ENCODE measurements at regions not wholly inside any gene's neighbourhood (a gene's known extent, or its start where the extent isn't known, plus 50 kb on each side); places are given as distances from the start of the nearest gene placed in this dataset.

DNA sequence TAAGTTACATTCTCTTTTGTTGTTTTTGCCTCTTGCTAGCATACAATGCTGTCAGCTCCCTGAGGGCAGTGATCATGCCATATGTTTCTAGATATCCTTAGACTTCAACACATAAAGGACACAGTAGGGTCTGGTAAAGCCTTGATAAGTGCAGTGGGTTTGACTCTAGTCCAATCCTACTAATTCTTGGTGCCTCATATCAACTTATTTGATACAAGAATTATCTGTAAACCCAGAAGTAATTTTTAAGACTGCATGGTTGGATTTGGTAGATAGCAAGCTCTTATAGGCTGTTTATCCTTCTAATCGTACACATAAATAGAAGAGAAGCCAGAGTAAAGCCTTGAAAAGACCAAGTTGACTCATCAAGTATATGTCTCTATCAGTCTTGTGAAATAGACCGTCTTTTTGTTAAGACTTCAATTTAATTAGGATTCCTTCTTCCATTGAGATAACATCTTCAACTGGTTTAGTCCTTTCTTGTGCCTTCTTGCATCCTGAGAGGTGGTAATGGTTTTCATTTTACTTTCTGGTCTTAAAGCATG, 265.6 kb upstream of the CDIN1 start:
- no peaks in the 10 kb centered on the region for H3K4me1 ChIP-seq
- no peak for FAIRE-seq
- H3K4me3 ChIP-seq = no peak overlapping the region
- no peaks in the 10 kb centered on the region for H3K27me3 ChIP-seq
- no peaks in the 10 kb centered on the region for H3K36me3 ChIP-seq
- H3K9me3 ChIP-seq = no peaks in the 10 kb centered on the region
- 86 to 88% methylated on average over 2 of the region's 2 CpGs for WGBS, 2 donors
- intact Hi-C loops (cut with DNase I) = no loop called here
- H3K27ac ChIP-seq = no peak overlapping the region
- no peak for DNase-seq
- TF ChIP-seq, protein P1, sequence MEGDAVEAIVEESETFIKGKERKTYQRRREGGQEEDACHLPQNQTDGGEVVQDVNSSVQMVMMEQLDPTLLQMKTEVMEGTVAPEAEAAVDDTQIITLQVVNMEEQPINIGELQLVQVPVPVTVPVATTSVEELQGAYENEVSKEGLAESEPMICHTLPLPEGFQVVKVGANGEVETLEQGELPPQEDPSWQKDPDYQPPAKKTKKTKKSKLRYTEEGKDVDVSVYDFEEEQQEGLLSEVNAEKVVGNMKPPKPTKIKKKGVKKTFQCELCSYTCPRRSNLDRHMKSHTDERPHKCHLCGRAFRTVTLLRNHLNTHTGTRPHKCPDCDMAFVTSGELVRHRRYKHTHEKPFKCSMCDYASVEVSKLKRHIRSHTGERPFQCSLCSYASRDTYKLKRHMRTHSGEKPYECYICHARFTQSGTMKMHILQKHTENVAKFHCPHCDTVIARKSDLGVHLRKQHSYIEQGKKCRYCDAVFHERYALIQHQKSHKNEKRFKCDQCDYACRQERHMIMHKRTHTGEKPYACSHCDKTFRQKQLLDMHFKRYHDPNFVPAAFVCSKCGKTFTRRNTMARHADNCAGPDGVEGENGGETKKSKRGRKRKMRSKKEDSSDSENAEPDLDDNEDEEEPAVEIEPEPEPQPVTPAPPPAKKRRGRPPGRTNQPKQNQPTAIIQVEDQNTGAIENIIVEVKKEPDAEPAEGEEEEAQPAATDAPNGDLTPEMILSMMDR (IDR thresholded peaks at IDR 0.05) = no peak
- ATAC-seq = no peak

DNA sequence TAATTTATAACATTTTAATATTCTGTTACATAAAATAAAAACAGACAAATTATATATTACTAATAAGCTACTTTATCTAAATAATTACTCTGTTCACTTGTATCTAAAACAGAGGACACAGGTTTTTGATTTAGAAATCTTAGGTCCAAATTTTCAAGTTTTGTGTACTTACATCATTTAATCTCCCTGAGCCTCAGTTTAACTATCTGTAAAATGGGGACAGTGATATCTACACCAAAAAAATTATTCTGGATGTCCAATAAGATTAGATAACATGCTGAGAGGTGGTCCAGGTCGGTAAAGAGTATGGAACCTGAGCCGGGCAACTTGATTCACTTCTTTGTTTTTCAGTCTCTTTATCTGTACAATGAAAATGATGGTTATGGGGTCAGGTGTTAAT, 263.8 kb upstream of the CDIN1 start:
- Histone ChIP-seq H3K4me1 (no peaks in the 10 kb centered on the region), H3K36me3 (no peaks in the 10 kb centered on the region), H3K27ac (no peak overlapping the region), H3K27me3 (no peaks in the 10 kb centered on the region), H3K4me3 (no peak overlapping the region), H3K9me3 (no peaks in the 10 kb centered on the region)
- WGBS, 2 donors = 77 to 83% methylated on average over 2 of the region's 2 CpGs
- intact Hi-C loops (cut with DNase I) = no loop called here
- no peak for ATAC-seq
- no peak for FAIRE-seq
- TF ChIP-seq, protein P1 (IDR thresholded peaks at IDR 0.05) = no peak
- DNase-seq = no peak

DNA sequence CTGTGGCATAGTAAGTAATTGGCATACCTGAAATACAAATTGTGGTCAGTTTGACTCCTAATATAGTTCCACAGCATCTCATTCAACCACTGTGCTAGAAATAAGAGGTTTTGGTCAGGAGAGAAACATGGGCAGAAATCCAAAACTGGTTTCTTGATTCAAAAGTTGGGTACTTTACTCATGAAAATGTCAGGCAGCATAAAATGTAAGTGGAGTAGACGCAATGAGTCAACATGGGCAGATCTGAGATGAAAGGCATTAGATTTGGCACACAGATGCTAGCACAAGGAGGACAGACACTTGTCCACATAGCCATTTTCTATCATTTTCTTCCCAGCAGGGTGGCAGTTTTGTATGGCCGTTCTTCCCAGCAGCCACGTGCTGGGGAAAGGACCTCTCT, 255.8 kb upstream of the CDIN1 start:
- WGBS, 2 donors = 73 to 82% methylated on average over 3 of the region's 3 CpGs
- intact Hi-C loops (cut with DNase I) = no loop called here
- FAIRE-seq (no peak), ATAC-seq (no peak), DNase-seq (no peak)
- Histone ChIP-seq H3K4me1 (no peaks in the 10 kb centered on the region), H3K4me3 (no peak overlapping the region), H3K27me3 (no peaks in the 10 kb centered on the region), H3K36me3 (no peaks in the 10 kb centered on the region), H3K9me3 (no peaks in the 10 kb centered on the region), H3K27ac (no peak overlapping the region)
- TF ChIP-seq, protein P1 (IDR thresholded peaks at IDR 0.05) = no peak

DNA sequence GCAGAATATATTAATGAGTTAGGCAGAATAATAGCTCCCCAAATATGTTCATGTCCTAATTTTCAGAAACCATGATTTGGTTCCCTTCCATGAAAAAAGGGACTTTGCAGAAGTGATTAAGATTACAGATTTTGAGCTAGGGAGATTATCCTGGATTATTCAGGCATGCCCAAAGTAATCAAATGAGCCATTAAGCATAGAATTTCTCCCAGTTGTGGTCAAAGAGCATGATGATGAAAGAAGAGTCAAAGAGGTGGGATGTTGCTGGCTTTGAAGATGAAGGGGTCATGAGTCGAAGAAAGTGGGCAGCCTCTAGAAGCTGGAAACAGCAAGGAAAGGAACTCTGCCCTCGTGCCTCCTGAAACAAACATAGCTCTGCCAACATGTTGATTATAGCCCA, 254.2 kb upstream of the CDIN1 start:
- 71 to 82% methylated on average over 2 of the region's 2 CpGs for WGBS, 2 donors
- H3K9me3 ChIP-seq = no peaks in the 10 kb centered on the region
- H3K4me3 ChIP-seq = no peak overlapping the region
- TF ChIP-seq, protein P1 (IDR thresholded peaks at IDR 0.05) = no peak
- H3K27ac ChIP-seq = no peak overlapping the region
- FAIRE-seq (no peak), ATAC-seq (no peak), DNase-seq (no peak)
- intact Hi-C loops (cut with DNase I) = no loop called here
- no peaks in the 10 kb centered on the region for H3K27me3 ChIP-seq
- no peaks in the 10 kb centered on the region for H3K36me3 ChIP-seq
- no peaks in the 10 kb centered on the region for H3K4me1 ChIP-seq

DNA sequence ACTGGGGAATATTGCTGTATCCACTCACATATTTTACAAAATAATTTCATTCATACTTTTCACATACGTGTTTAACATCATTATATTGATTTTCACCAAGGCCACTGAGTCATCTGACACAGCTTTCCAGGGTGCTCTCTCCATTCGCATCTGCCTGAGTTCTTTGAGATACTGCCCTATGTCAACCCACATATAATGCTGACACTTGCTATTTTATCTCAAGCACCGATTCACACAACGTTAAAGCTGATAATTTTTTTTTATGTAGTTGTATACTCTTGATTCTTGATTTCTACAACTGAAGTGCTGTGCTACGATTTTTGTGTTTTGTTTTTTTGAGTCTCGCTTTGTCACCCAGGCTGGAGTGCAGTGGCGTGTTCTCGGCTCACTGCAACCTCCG, 249.8 kb upstream of the CDIN1 start:
- TF ChIP-seq, protein P1 (IDR thresholded peaks at IDR 0.05) = no peak
- FAIRE-seq (no peak), ATAC-seq (no peak), DNase-seq (no peak)
- Histone ChIP-seq H3K9me3 (no peaks in the 10 kb centered on the region), H3K36me3 (no peaks in the 10 kb centered on the region), H3K27me3 (no peaks in the 10 kb centered on the region), H3K27ac (no peak overlapping the region), H3K4me1 (no peaks in the 10 kb centered on the region), H3K4me3 (no peak overlapping the region)
- 75 to 80% methylated on average over 9 of the region's 9 CpGs for WGBS, 2 donors
- intact Hi-C loops (cut with DNase I) = no loop called here

Measured in pancreas (tissue), 10 donors.